ENCODE measurements at regions not wholly inside any gene's neighbourhood (a gene's known extent, or its start where the extent isn't known, plus 50 kb on each side); places are given as distances from the start of the nearest gene placed in this dataset.
"Not testable (repeated sequence)": the region's sequence is repeated elsewhere in the genome, so short reads cannot be mapped to it uniquely, and the experiment has no call there.

GRCh38 chr13:65710514-65710913 is 1519.6 kb downstream of the PCDH9 start:
- Histone ChIP-seq H3K9me3 (no peaks in the 10 kb centered on the region), H3K27ac (no peak overlapping the region), H3K4me1 (no peaks in the 10 kb centered on the region), H3K27me3 (no peaks in the 10 kb centered on the region), H3K36me3 (no peaks in the 10 kb centered on the region), H3K4me3 (no peak overlapping the region)
- no peak for DNase-seq (ENCODE audit: low spot score in 2 of 2)
- 54% methylated on average over 4 of the region's 4 CpGs for WGBS, 2 donors
- TF ChIP-seq POLR2A (IDR thresholded peaks at IDR 0.05) (no peak), EP300 (IDR thresholded peaks at IDR 0.05) (no peak), CTCF (IDR thresholded peaks at IDR 0.05) (no peak)

GRCh38 chr13:65697843-65698242 is 1532.3 kb downstream of the PCDH9 start:
- H3K27ac ChIP-seq = no peak overlapping the region
- no peaks in the 10 kb centered on the region for H3K36me3 ChIP-seq
- H3K9me3 ChIP-seq = no peaks in the 10 kb centered on the region
- H3K4me1 ChIP-seq = no peaks in the 10 kb centered on the region
- H3K4me3 ChIP-seq = no peak overlapping the region
- DNase-seq (ENCODE audit: low spot score in 2 of 2) = no peak
- H3K27me3 ChIP-seq = no peaks in the 10 kb centered on the region
- TF ChIP-seq CTCF (IDR thresholded peaks at IDR 0.05) (no peak), EP300 (IDR thresholded peaks at IDR 0.05) (no peak), POLR2A (IDR thresholded peaks at IDR 0.05) (no peak)

GRCh38 chr13:65679240-65679639 is 1550.9 kb downstream of the PCDH9 start:
- 77 to 83% methylated on average over 1 of the region's 1 CpG for WGBS, 2 donors
- no peak for DNase-seq (ENCODE audit: low spot score in 2 of 2)

GRCh38 chr13:65677906-65678305 is 1552.2 kb downstream of the PCDH9 start:
- WGBS, 2 donors = 44 to 63% methylated on average over 1 of the region's 1 CpG

More at GRCh38 chr13:65679240-65679639, 1550.9 kb downstream of the PCDH9 start:
- no peaks in the 10 kb centered on the region for H3K4me1 ChIP-seq
- no peak overlapping the region for H3K4me3 ChIP-seq
- TF ChIP-seq POLR2A (IDR thresholded peaks at IDR 0.05) = no peak
- no peak for TF ChIP-seq CTCF (IDR thresholded peaks at IDR 0.05)
- TF ChIP-seq EP300 (IDR thresholded peaks at IDR 0.05) = no peak
- H3K9me3 ChIP-seq = no peaks in the 10 kb centered on the region
- H3K36me3 ChIP-seq = no peaks in the 10 kb centered on the region
- H3K27me3 ChIP-seq = no peaks in the 10 kb centered on the region
- H3K27ac ChIP-seq = no peak overlapping the region

GRCh38 chr13:65675383-65675782 is 1554.8 kb downstream of the PCDH9 start:
- H3K4me3 ChIP-seq; DNase-seq (ENCODE audit: low spot score in 2 of 2): not testable (repeated sequence)

More at GRCh38 chr13:65677906-65678305, 1552.2 kb downstream of the PCDH9 start:
- no peak for TF ChIP-seq POLR2A (IDR thresholded peaks at IDR 0.05)
- TF ChIP-seq CTCF (IDR thresholded peaks at IDR 0.05) = no peak
- no peak for TF ChIP-seq EP300 (IDR thresholded peaks at IDR 0.05)
- no peaks in the 10 kb centered on the region for H3K4me1 ChIP-seq
- H3K9me3 ChIP-seq = no peaks in the 10 kb centered on the region
- H3K27ac ChIP-seq = no peak overlapping the region
- no peaks in the 10 kb centered on the region for H3K36me3 ChIP-seq
- no peak overlapping the region for H3K4me3 ChIP-seq
- DNase-seq (ENCODE audit: low spot score in 2 of 2) = no peak
- H3K27me3 ChIP-seq = no peaks in the 10 kb centered on the region

GRCh38 chr13:65670014-65670625 is 1560.0 kb downstream of the PCDH9 start:
- Histone ChIP-seq H3K36me3 (no peaks in the 10 kb centered on the region), H3K4me1 (no peaks in the 10 kb centered on the region), H3K4me3 (no peak overlapping the region), H3K27me3 (no peaks in the 10 kb centered on the region), H3K27ac (no peak overlapping the region), H3K9me3 (peaks cover 0 to 13% (median 5%) of the 10 kb centered on the region in 4 donors)
- no peak for TF ChIP-seq POLR2A (IDR thresholded peaks at IDR 0.05)
- TF ChIP-seq EP300 (IDR thresholded peaks at IDR 0.05) = no peak
- no peak for TF ChIP-seq CTCF (IDR thresholded peaks at IDR 0.05)
- no peak for DNase-seq (ENCODE audit: low spot score in 2 of 2)
- 95 to 97% methylated on average over 6 of the region's 6 CpGs for WGBS, 2 donors

More at GRCh38 chr13:65675383-65675782, 1554.8 kb downstream of the PCDH9 start:
- H3K4me1 ChIP-seq, H3K36me3 ChIP-seq, H3K27me3 ChIP-seq, H3K27ac ChIP-seq, H3K9me3 ChIP-seq: not testable (repeated sequence)
- 89 to 95% methylated on average over 3 to 5 of the region's 5 CpGs for WGBS, 2 donors
